ENCODE measurements at regions not wholly inside any gene's neighbourhood (a gene's known extent, or its start where the extent isn't known, plus 50 kb on each side); places are given as distances from the start of the nearest gene placed in this dataset.

DNA sequence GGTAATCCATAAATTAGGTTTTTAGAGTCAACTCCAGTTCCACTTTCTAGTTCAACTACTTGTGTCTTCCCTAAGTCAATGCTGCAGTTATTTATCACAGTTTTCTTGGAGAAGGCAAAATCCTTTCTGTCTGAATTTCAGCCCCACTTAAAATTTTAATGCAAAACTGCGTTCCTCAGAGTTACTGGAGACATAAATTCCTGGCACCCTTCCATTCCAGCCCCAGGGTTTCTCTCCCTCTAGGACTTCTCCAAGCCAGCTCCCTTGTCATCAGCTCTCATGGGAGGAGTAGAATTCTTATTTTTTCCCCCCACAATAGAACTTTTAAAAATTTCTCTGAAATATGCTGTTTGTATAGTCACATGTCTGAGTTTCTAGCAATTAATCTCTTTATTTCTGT lies 50.6 kb upstream of the PHOX2B start:
- POLR2A ChIA-PET (ENCODE audit: low non-redundant PET): no interaction called here
- DNase-seq (ENCODE audit: low spot score): no peak
- CTCF ChIA-PET: no interaction called here
- no peak overlapping the region for H3K27ac ChIP-seq
- TF ChIP-seq, protein P1, sequence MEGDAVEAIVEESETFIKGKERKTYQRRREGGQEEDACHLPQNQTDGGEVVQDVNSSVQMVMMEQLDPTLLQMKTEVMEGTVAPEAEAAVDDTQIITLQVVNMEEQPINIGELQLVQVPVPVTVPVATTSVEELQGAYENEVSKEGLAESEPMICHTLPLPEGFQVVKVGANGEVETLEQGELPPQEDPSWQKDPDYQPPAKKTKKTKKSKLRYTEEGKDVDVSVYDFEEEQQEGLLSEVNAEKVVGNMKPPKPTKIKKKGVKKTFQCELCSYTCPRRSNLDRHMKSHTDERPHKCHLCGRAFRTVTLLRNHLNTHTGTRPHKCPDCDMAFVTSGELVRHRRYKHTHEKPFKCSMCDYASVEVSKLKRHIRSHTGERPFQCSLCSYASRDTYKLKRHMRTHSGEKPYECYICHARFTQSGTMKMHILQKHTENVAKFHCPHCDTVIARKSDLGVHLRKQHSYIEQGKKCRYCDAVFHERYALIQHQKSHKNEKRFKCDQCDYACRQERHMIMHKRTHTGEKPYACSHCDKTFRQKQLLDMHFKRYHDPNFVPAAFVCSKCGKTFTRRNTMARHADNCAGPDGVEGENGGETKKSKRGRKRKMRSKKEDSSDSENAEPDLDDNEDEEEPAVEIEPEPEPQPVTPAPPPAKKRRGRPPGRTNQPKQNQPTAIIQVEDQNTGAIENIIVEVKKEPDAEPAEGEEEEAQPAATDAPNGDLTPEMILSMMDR (conservative IDR thresholded peaks at IDR 0.05; ENCODE audit: low read depth): no peak
